ENCODE measurements at regions not wholly inside any gene's neighbourhood (a gene's known extent, or its start where the extent isn't known, plus 50 kb on each side); places are given as distances from the start of the nearest gene placed in this dataset.
"Not testable (repeated sequence)": the region's sequence is repeated elsewhere in the genome, so short reads cannot be mapped to it uniquely, and the experiment has no call there.

DNA sequence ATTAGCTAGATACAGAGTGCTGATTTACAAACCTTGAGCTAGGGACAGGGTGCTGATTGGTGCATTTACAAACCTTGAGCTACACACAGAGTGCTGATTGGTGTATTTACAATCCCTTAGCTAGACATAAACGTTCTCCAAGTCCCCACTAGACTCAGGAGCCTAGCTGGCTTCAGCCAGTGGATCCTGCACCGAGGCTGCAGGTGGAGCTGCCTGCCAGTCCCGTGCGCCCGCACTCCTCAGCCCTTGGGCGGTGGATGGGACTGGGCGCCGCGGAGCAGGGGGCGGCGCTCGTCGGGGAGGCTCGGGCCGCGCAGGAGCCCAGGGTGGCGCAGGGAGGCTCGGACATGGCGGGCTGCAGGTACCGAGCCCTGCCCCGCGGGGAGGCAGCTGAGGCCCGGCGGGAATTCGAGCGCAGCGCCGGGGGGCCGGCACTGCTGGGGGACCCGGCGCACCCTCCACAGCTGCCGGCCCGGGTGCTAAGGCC lies 157.7 kb downstream of the BRD1 start:
- not testable (repeated sequence) for TF ChIP-seq POLR2A (IDR thresholded peaks at IDR 0.05; ENCODE audit: low read depth, low read length); CEBPB (IDR thresholded peaks at IDR 0.05; ENCODE audit: low read depth, low read length); SMC3 (IDR thresholded peaks at IDR 0.05; ENCODE audit: low read depth, low read length); MAFK (IDR thresholded peaks at IDR 0.05; ENCODE audit: low read depth, low read length); RCOR1 (IDR thresholded peaks at IDR 0.05; ENCODE audit: insufficient replicate concordance, low read length)
- TF ChIP-seq, protein P1, sequence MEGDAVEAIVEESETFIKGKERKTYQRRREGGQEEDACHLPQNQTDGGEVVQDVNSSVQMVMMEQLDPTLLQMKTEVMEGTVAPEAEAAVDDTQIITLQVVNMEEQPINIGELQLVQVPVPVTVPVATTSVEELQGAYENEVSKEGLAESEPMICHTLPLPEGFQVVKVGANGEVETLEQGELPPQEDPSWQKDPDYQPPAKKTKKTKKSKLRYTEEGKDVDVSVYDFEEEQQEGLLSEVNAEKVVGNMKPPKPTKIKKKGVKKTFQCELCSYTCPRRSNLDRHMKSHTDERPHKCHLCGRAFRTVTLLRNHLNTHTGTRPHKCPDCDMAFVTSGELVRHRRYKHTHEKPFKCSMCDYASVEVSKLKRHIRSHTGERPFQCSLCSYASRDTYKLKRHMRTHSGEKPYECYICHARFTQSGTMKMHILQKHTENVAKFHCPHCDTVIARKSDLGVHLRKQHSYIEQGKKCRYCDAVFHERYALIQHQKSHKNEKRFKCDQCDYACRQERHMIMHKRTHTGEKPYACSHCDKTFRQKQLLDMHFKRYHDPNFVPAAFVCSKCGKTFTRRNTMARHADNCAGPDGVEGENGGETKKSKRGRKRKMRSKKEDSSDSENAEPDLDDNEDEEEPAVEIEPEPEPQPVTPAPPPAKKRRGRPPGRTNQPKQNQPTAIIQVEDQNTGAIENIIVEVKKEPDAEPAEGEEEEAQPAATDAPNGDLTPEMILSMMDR (conservative IDR thresholded peaks at IDR 0.05; ENCODE audit: low read depth, low read length): not testable (repeated sequence)

Data from IMR-90 (cell line).